ENCODE measurements at regions not wholly inside any gene's neighbourhood (a gene's known extent, or its start where the extent isn't known, plus 50 kb on each side); places are given as distances from the start of the nearest gene placed in this dataset.

- no peaks in the 10 kb centered on the region for H3K9me3 Mint-ChIP-seq
- no peaks in the 10 kb centered on the region for H3K27me3 ChIP-seq (ENCODE audit: insufficient read depth, low read length)
Observed at GRCh38 chr2:145841973-145842372, 1322.1 kb upstream of the ZEB2 start.

More at GRCh38 chr2:145841973-145842372, 1322.1 kb upstream of the ZEB2 start:
- no peak for DNase-seq
- Histone ChIP-seq H3K79me2 (ENCODE audit: insufficient read depth, low read length) (no peaks in the 10 kb centered on the region), H2BK20ac (ENCODE audit: low read depth, low read length, poor library complexity, severe bottlenecking) (no peak overlapping the region), H4K20me1 (ENCODE audit: control insufficient read depth, insufficient read depth, insufficient read length) (no peaks in the 10 kb centered on the region), H2BK5ac (ENCODE audit: insufficient read length, low read length) (no peak overlapping the region), H2AFZ (ENCODE audit: low read length) (no peak overlapping the region), H2AK5ac (ENCODE audit: insufficient read length, low read length) (no peak overlapping the region), H3K27ac (ENCODE audit: insufficient read length, low read depth, low read length) (no peak overlapping the region), H3K9me3 (ENCODE audit: control insufficient read depth, low read depth, low read length) (no peaks in the 10 kb centered on the region), H4K91ac (ENCODE audit: insufficient read length, low read depth, low read length) (no peak overlapping the region), H2BK15ac (ENCODE audit: low read depth, low read length) (no peak overlapping the region), H3K56ac (ENCODE audit: insufficient read length, low read depth, low read length) (no peak overlapping the region), H3K23ac (ENCODE audit: insufficient read length, low read depth, low read length) (no peak overlapping the region), H3K4ac (ENCODE audit: low read depth, low read length) (no peak overlapping the region), H3K23me2 (ENCODE audit: insufficient read length, low read depth, low read length, poor library complexity, severe bottlenecking) (no peaks in the 10 kb centered on the region), H3K18ac (ENCODE audit: insufficient read length, low read depth, low read length) (no peak overlapping the region), H3K9ac (ENCODE audit: extremely low read depth, insufficient read length, low read length) (no peak overlapping the region), H3K14ac (ENCODE audit: insufficient read depth, low read length) (no peak overlapping the region), H3T11ph (ENCODE audit: low read length) (no peak overlapping the region), H2BK120ac (ENCODE audit: low read depth, low read length, poor library complexity, severe bottlenecking) (no peak overlapping the region), H3K4me2 (ENCODE audit: insufficient read depth, insufficient read length, low read length) (no peak overlapping the region), H4K5ac (ENCODE audit: insufficient read length, low read depth, low read length) (no peak overlapping the region), H3K4me1 (ENCODE audit: insufficient read depth, low read length) (no peaks in the 10 kb centered on the region), H3K79me1 (ENCODE audit: insufficient read depth, low read depth, low read length, poor library complexity, severe bottlenecking) (no peaks in the 10 kb centered on the region), H4K8ac (replicated peaks; ENCODE audit: insufficient read length, low read depth, low read length) (no peak overlapping the region), H2BK12ac (ENCODE audit: insufficient read length, low read depth, low read length) (no peak overlapping the region)
- Mint-ChIP-seq H3K27me3 (ENCODE audit: low read depth) (no peaks in the 10 kb centered on the region), H3K27ac (no peak overlapping the region), H3K4me1 (no peaks in the 10 kb centered on the region), H3K36me3 (ENCODE audit: insufficient read depth in 1 of 3, low read depth in 3 of 3) (no peaks in the 10 kb centered on the region), H3K4me3 (no peak overlapping the region)
- WGBS (ENCODE audit: extremely low coverage, insufficient read length, low lambda C conversion rate) = no CpG with 5 or more reads among the region's 3 CpGs
- no peak for TF ChIP-seq CTCF (conservative IDR thresholded peaks at IDR 0.05)
